ENCODE measurements at regions not wholly inside any gene's neighbourhood (a gene's known extent, or its start where the extent isn't known, plus 50 kb on each side); places are given as distances from the start of the nearest gene placed in this dataset.

DNA sequence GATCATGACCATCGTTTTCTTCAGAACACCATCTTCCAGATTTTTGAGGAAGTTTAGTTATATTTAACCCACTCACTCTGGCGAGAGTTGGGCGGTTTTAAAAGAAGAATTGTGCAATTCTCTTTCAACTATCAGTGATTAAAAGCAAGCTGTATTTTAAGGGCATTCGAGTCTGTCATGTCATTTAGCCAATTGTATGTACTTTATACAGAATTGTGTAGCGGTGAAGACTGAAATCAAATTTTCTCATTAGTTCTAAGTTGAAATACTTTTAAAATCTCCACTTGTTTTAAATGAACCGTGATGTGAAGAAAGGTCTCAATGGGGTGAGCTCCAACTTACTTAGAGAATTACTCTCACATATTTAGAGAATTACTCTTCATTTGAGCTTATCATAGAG, 214.6 kb upstream of the DTNA start:
- TF ChIP-seq, protein P1, sequence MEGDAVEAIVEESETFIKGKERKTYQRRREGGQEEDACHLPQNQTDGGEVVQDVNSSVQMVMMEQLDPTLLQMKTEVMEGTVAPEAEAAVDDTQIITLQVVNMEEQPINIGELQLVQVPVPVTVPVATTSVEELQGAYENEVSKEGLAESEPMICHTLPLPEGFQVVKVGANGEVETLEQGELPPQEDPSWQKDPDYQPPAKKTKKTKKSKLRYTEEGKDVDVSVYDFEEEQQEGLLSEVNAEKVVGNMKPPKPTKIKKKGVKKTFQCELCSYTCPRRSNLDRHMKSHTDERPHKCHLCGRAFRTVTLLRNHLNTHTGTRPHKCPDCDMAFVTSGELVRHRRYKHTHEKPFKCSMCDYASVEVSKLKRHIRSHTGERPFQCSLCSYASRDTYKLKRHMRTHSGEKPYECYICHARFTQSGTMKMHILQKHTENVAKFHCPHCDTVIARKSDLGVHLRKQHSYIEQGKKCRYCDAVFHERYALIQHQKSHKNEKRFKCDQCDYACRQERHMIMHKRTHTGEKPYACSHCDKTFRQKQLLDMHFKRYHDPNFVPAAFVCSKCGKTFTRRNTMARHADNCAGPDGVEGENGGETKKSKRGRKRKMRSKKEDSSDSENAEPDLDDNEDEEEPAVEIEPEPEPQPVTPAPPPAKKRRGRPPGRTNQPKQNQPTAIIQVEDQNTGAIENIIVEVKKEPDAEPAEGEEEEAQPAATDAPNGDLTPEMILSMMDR (IDR thresholded peaks at IDR 0.05), result no peak
- intact Hi-C loops (cut with DNase I), result loop anchor here (10.0 kb wide), 1 partner anchor 159 kb away; no protein-coding TSS in a partner anchor
- Histone ChIP-seq H3K9me3 (peaks cover 0 to 2% (median 0%) of the 10 kb centered on the region in 4 donors), H3K27me3 (peaks cover 0 to 3% (median 0%) of the 10 kb centered on the region in 4 donors), H3K27ac (replicated peaks in 1 of 4) (no peak overlapping the region), H3K4me3 (no peak overlapping the region), H3K36me3 (no peaks in the 10 kb centered on the region), H3K4me1 (peaks cover 6 to 20% (median 17%) of the 10 kb centered on the region in 4 donors)
- WGBS, result 65% methylated on average over 6 of the region's 6 CpGs
- DNase-seq (ENCODE audit: extremely low spot score), result no peak

DNA sequence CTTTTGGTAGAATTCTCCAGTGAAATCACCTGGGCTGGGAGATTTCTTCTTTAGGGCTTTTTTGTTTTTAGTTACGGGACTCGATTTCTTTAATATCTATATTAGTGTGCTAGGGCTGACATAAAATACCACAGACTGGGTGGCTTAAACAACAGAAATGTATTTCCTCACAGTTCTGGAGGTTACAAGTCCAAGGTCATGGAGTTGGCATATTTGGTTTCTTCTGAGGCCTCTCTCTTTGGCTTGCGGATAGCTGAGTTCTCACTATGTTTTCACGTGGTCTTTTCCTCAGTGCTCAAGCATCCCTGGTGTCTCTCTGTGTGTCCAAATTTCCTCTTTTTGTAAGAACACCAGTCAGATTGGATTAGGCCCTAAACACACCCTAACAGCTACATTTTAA, 208.5 kb upstream of the DTNA start:
- DNase-seq (ENCODE audit: extremely low spot score), result no peak
- intact Hi-C loops (cut with DNase I), result no loop called here
- TF ChIP-seq POLR2A (IDR thresholded peaks at IDR 0.05; ENCODE audit: low read depth) (no peak), POLR2AphosphoS5 (IDR thresholded peaks at IDR 0.05) (no peak), EP300 (IDR thresholded peaks at IDR 0.05) (no peak)
- TF ChIP-seq, protein P1 (IDR thresholded peaks at IDR 0.05), result no peak
- H3K27ac ChIP-seq (replicated peaks in 1 of 4), result no peak overlapping the region
- H3K4me1 ChIP-seq, result peaks cover 0 to 4% (median 0%) of the 10 kb centered on the region in 4 donors
- H3K27me3 ChIP-seq, result no peaks in the 10 kb centered on the region
- no peak overlapping the region for H3K4me3 ChIP-seq
- peaks cover 0 to 14% (median 4%) of the 10 kb centered on the region in 4 donors for H3K9me3 ChIP-seq
- H3K36me3 ChIP-seq, result no peaks in the 10 kb centered on the region
- WGBS, result 68% methylated on average over 4 of the region's 4 CpGs

DNA sequence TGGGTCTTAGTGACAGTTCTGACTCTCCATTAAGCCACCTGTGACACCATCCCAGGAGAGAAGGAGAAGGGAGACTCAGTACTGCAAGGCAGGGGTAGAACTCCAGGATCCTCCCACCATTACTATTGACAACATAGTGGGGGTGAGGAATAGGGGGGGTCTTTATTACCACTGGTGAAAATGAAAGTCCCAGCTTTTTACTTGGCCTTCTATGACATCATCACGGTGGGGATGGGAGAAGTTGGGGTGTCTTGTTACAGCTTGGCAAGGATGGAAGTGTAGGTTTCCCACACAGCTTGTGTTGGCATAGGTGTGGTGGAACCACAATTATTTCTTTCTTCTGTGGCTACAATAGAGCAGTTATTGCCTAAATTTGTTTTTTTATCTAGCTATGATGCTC, 203.9 kb upstream of the DTNA start:
- intact Hi-C loops (cut with DNase I), result no loop called here
- H3K4me3 ChIP-seq, result no peak overlapping the region
- peaks cover 0 to 7% (median 2%) of the 10 kb centered on the region in 4 donors for H3K9me3 ChIP-seq
- no peak for TF ChIP-seq EP300 (IDR thresholded peaks at IDR 0.05)
- no peak for TF ChIP-seq POLR2A (IDR thresholded peaks at IDR 0.05; ENCODE audit: low read depth)
- TF ChIP-seq, protein P1 (IDR thresholded peaks at IDR 0.05), result no peak
- TF ChIP-seq POLR2AphosphoS5 (IDR thresholded peaks at IDR 0.05), result no peak
- DNase-seq (ENCODE audit: extremely low spot score), result no peak
- no peak overlapping the region for H3K27ac ChIP-seq (replicated peaks in 1 of 4)
- H3K27me3 ChIP-seq, result no peaks in the 10 kb centered on the region
- H3K4me1 ChIP-seq, result peaks cover 0 to 6% (median 0%) of the 10 kb centered on the region in 4 donors
- WGBS, result 95% methylated on average over 1 of the region's 1 CpG
- H3K36me3 ChIP-seq, result no peaks in the 10 kb centered on the region

DNA sequence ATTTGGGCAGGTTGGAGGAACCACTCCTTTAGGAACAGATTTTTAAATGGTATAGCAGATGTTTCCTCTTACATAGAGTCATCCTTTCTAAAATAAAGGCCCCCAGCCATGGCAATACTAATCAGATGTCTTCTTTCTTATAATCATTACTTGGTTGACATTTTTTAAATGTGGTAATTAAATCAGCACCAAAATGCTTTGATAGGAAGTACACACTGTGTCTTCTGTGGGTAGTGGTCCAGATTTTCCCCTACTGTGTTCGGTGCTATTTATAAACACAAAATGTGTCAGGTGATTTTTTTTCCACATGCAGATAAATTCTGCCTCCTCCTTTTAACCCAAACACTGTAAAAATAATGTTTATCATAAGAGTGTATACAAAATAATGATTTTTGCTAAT, 200.9 kb upstream of the DTNA start:
- intact Hi-C loops (cut with DNase I), result no loop called here
- WGBS, result 59% methylated on average over 1 of the region's 1 CpG
- H3K27ac ChIP-seq (replicated peaks in 1 of 4), result no peak overlapping the region
- TF ChIP-seq EP300 (IDR thresholded peaks at IDR 0.05) (no peak), POLR2AphosphoS5 (IDR thresholded peaks at IDR 0.05) (no peak), POLR2A (IDR thresholded peaks at IDR 0.05; ENCODE audit: low read depth) (no peak)
- TF ChIP-seq, protein P1 (IDR thresholded peaks at IDR 0.05), result no peak
- no peaks in the 10 kb centered on the region for H3K9me3 ChIP-seq
- H3K4me1 ChIP-seq, result peaks cover 0 to 6% (median 0%) of the 10 kb centered on the region in 4 donors
- DNase-seq (ENCODE audit: extremely low spot score), result no peak
- no peaks in the 10 kb centered on the region for H3K36me3 ChIP-seq
- H3K27me3 ChIP-seq, result no peaks in the 10 kb centered on the region
- H3K4me3 ChIP-seq, result no peak overlapping the region

DNA sequence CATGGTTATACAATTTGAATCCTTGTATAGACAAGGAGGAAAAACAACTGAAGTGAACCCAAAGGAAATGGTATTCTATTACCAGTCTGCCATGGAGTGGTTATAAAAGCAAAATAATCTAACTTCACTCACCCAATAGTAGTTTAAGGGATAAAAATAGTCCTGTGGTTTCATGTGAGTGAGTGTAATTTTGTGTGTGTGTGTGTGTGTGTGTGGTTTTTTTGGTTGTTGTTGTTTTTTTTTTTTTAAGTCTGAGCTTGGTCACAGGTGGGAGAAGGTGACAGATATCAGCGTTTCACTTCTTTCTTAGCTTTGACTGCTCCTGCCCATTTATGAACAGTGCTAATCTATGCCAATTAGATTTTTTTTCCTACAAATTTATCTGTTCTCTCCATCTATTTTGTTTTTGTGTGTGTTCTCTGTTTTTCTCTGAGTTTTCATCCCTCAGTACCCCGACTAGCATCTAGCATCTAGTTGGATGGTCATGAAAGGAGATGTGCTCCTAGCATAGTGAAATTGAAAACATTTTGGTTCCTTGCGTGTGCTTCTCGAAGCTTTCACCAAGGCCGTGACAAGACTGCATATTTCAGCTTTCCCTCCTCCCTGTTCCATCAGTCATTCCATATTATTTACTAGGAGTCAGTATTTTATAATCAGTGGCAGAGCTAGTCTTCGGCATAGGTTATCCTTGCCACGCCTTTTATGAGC, 200.1 kb upstream of the DTNA start:
- intact Hi-C loops (cut with DNase I), result no loop called here
- Histone ChIP-seq H3K27ac (replicated peaks in 1 of 4) (no peak overlapping the region), H3K36me3 (no peaks in the 10 kb centered on the region), H3K27me3 (no peaks in the 10 kb centered on the region), H3K4me3 (no peak overlapping the region), H3K4me1 (peaks cover 0 to 6% (median 0%) of the 10 kb centered on the region in 4 donors), H3K9me3 (no peaks in the 10 kb centered on the region)
- no peak for TF ChIP-seq POLR2A (IDR thresholded peaks at IDR 0.05; ENCODE audit: low read depth)
- no peak for TF ChIP-seq EP300 (IDR thresholded peaks at IDR 0.05)
- TF ChIP-seq POLR2AphosphoS5 (IDR thresholded peaks at IDR 0.05), result no peak
- TF ChIP-seq, protein P1 (IDR thresholded peaks at IDR 0.05), result no peak
- 92% methylated on average over 7 of the region's 7 CpGs for WGBS
- DNase-seq (ENCODE audit: extremely low spot score), result no peak

Measured in esophagus muscularis mucosa (tissue), 4 donors.